Mesothelial cell of epicardium (in vitro differentiated cells): ENCODE measurements at regions not wholly inside any gene's neighbourhood (a gene's known extent, or its start where the extent isn't known, plus 50 kb on each side); places are given as distances from the start of the nearest gene placed in this dataset.

Source experiments
- DNase-seq, 2 experiments: peaks; one replicate each; pipeline ENCODE4 v3.0.0; 2021; ENCODE audit warnings: low spot score in 2 of 2; ENCODE audit not compliant: unreplicated experiment in 2 of 2
- H3K27ac Mint-ChIP-seq: 2 replicates; pipeline ENCODE4 v1.8.0; 2021; ENCODE audit warnings: mixed read lengths
- H3K27me3 Mint-ChIP-seq: 2 replicates; pipeline ENCODE4 v1.8.0; 2021; ENCODE audit warnings: low read depth, mixed read lengths
- H3K36me3 Mint-ChIP-seq: 2 replicates; pipeline ENCODE4 v1.8.0; 2021; ENCODE audit warnings: mixed read lengths
- H3K4me1 Mint-ChIP-seq: 2 replicates; pipeline ENCODE4 v1.8.0; 2021; ENCODE audit warnings: mixed read lengths
- H3K4me3 Mint-ChIP-seq: 2 replicates; pipeline ENCODE4 v1.8.0; 2021; ENCODE audit warnings: mild to moderate bottlenecking, moderate library complexity, mixed read lengths
- H3K9me3 Mint-ChIP-seq: 2 replicates; pipeline ENCODE4 v1.8.0; 2021; ENCODE audit warnings: mixed read lengths
- TF ChIP-seq, protein P1 (sequence below): fragments of 200-600 bp; sonication (generic); IDR thresholded peaks from one replicate; pipeline ENCODE4 v1.5.0; 2021; ENCODE audit warnings: antibody characterized with exemption; ENCODE audit not compliant: unreplicated experiment

DNA sequence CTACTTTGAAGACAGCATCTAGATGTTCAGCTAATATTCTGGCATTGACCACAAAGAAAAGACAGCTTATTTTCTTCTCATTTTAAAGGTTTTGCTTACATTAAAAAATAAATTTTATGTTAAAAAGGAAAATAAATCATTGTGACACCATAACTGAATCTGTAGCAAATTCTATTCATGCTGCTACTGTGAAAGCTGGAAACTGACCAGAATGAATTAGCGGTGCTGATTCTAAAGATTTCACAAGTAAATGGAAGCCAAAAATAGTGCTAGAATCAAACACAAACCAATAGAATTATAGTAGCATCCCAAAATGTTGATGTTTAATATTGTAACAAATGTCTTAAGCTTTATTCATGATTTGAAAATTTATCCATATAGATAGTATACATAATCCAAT is 850.0 kb upstream of the FBXO33 start:
- Mint-ChIP-seq H3K4me1 (no peaks in the 10 kb centered on the region), H3K36me3 (peaks cover 14% of the 10 kb centered on the region), H3K27ac (no peak overlapping the region), H3K27me3 (no peaks in the 10 kb centered on the region), H3K4me3 (no peak overlapping the region), H3K9me3 (peaks cover 27% of the 10 kb centered on the region)
- TF ChIP-seq, protein P1, sequence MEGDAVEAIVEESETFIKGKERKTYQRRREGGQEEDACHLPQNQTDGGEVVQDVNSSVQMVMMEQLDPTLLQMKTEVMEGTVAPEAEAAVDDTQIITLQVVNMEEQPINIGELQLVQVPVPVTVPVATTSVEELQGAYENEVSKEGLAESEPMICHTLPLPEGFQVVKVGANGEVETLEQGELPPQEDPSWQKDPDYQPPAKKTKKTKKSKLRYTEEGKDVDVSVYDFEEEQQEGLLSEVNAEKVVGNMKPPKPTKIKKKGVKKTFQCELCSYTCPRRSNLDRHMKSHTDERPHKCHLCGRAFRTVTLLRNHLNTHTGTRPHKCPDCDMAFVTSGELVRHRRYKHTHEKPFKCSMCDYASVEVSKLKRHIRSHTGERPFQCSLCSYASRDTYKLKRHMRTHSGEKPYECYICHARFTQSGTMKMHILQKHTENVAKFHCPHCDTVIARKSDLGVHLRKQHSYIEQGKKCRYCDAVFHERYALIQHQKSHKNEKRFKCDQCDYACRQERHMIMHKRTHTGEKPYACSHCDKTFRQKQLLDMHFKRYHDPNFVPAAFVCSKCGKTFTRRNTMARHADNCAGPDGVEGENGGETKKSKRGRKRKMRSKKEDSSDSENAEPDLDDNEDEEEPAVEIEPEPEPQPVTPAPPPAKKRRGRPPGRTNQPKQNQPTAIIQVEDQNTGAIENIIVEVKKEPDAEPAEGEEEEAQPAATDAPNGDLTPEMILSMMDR = no peak
- DNase-seq = no peak

DNA sequence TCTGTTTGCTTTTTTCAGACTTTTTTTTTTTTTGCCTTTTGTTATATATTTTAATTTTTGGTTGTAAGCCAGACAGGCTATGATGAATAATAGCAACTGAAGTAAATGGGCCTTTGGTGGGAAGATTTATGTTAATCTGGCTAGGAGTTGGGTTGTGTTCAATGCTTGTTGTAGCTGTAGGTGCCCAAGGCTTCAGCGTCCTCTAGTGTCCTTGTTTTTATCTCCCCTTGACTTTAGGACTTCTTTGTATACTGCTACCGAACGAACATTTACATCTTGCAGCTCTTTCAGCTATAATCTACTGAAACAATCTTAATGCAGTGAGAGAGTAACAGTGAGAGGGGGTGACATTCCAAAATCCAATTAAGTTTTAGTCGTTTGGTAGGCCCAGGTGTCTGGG is 848.4 kb upstream of the FBXO33 start:
- Mint-ChIP-seq H3K36me3 (peaks cover 2% of the 10 kb centered on the region), H3K27me3 (no peaks in the 10 kb centered on the region), H3K4me1 (no peaks in the 10 kb centered on the region), H3K4me3 (no peak overlapping the region), H3K27ac (no peak overlapping the region), H3K9me3 (peaks cover 26% of the 10 kb centered on the region)
- TF ChIP-seq, protein P1 = no peak
- DNase-seq = no peak

DNA sequence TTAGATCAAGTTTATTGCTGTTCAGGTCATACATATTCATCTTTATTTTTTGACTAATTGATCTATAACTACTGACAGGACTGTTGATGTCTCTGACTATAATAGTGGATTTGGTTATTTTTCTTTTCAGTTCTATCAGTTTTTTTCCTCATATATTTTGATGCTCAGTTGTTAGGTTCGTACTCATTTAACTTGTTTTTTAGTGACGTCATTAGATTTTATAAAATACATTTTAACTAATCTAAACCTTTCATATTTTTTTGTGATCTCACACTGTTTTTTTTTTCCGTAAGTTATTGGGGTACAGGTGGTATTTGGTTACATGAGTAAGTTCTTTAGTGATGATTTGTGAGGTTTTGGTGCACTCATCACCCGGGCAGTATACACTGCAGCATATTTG is 841.2 kb upstream of the FBXO33 start:
- H3K9me3 Mint-ChIP-seq = peaks cover 35% of the 10 kb centered on the region
- H3K27ac Mint-ChIP-seq = no peak overlapping the region
- peaks cover 5% of the 10 kb centered on the region for H3K4me1 Mint-ChIP-seq
- H3K36me3 Mint-ChIP-seq = no peaks in the 10 kb centered on the region
- TF ChIP-seq, protein P1 = no peak
- H3K4me3 Mint-ChIP-seq = no peak overlapping the region
- H3K27me3 Mint-ChIP-seq = no peaks in the 10 kb centered on the region
- no peak for DNase-seq

DNA sequence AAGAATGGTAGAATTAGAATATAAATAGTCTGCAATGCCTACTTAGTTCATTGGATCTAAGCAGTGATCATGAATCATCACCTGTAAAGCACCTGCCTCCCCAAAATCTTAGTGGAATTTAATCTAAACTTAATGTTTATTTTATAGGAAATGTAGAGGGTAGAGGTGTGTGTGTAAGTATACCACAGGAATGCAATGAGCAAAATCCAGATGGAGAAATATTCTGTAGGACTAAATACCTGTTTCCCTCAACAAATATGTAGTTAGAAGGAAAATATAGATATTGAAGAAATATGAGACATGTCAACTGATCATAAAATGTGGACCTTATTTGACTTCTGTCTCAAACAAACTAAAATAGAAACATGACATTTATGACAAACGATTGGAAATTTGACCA is 839.2 kb upstream of the FBXO33 start:
- TF ChIP-seq, protein P1 = no peak
- H3K4me3 Mint-ChIP-seq = no peak overlapping the region
- H3K36me3 Mint-ChIP-seq = no peaks in the 10 kb centered on the region
- DNase-seq = no peak
- peaks cover 5% of the 10 kb centered on the region for H3K4me1 Mint-ChIP-seq
- H3K27me3 Mint-ChIP-seq = no peaks in the 10 kb centered on the region
- H3K9me3 Mint-ChIP-seq = peaks cover 25% of the 10 kb centered on the region
- H3K27ac Mint-ChIP-seq = no peak overlapping the region

DNA sequence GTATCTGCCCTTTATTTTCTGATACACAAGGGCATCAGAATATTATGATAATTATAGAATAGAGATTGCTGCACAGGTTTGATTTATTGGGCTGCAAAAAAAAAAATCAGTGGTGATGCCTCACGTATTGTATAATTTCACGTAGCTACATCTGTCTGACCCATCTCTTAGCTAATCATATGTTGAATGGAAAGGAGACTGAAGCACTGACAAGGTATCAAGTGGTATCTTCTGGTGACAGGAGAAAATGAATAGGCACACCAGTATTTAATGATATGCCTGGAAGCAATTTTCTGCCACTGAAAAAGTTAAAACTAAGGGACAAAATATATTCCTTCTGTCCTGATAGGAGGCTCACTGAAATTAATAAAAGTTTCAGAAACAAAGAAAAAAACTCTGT is 837.2 kb upstream of the FBXO33 start:
- no peak overlapping the region for H3K4me3 Mint-ChIP-seq
- no peak overlapping the region for H3K27ac Mint-ChIP-seq
- H3K9me3 Mint-ChIP-seq = peaks cover 7% of the 10 kb centered on the region
- no peaks in the 10 kb centered on the region for H3K27me3 Mint-ChIP-seq
- TF ChIP-seq, protein P1 = no peak
- DNase-seq = no peak
- no peaks in the 10 kb centered on the region for H3K36me3 Mint-ChIP-seq
- peaks cover 11% of the 10 kb centered on the region for H3K4me1 Mint-ChIP-seq

DNA sequence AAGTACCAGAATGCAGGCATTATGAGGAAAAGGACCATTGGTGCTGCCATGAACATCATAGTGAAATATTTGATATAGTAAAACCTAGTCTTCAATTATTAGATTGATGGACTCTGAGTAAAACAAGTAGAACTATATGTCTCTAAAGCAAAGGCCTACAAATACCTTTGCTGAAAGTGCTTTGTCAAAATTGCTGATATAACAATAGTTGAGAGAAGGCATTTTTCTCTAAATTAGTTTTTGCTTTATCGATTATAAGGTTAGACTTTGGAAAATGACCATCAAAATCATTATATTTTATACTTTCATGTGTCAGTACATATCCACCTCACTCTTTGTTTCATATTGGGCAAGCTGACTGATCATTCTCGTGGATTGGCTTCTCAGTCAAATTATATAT is 836.0 kb upstream of the FBXO33 start:
- no peaks in the 10 kb centered on the region for H3K27me3 Mint-ChIP-seq
- TF ChIP-seq, protein P1 = no peak
- no peaks in the 10 kb centered on the region for H3K9me3 Mint-ChIP-seq
- no peak overlapping the region for H3K27ac Mint-ChIP-seq
- no peaks in the 10 kb centered on the region for H3K36me3 Mint-ChIP-seq
- no peak for DNase-seq
- no peak overlapping the region for H3K4me3 Mint-ChIP-seq
- H3K4me1 Mint-ChIP-seq = peaks cover 16% of the 10 kb centered on the region
